Endothelial cell of umbilical vein (primary cell): ENCODE measurements at regions not wholly inside any gene's neighbourhood (a gene's known extent, or its start where the extent isn't known, plus 50 kb on each side); places are given as distances from the start of the nearest gene placed in this dataset.

ENCODE experiments used
- BruUV-seq: library from RNA; stranded (reverse); fragments of 400-500 nt; replicated peaks from 2 replicates; lab custom pipeline; 2021; lab: Mats Ljungman, UMichigan
- CTCF ChIA-PET: fragments of 300-600, 350-600 bp; sonication (Branson Sonifier 250); formaldehyde crosslinking; loops from one replicate; lab custom pipeline; 2021; ENCODE audit warnings: antibody characterized with exemption, inconsistent platforms; lab: Charles Lee
- POLR2A ChIA-PET: fragments of 300-600, 350-600 bp; sonication (Branson Sonifier 250); formaldehyde crosslinking; loops from one replicate; lab custom pipeline; 2021; ENCODE audit warnings: antibody characterized with exemption, inconsistent platforms; lab: Charles Lee
- DNase-seq: peaks from one replicate; pipeline ENCODE4 v3.0.0-alpha.2; 2011; ENCODE audit warnings: low read depth, low spot score
- FAIRE-seq: peaks from 2 replicates; lab custom pipeline; 2011; peaks lifted over from hg19 to GRCh38; lab: Jason Lieb, UNC
- H2AFZ ChIP-seq: 2 replicates; pipeline ENCODE4 v1.6.0; 2012; ENCODE audit warnings: low read depth, low read length, control low read depth, inconsistent platforms
- H3K27ac ChIP-seq: 2 replicates; pipeline ENCODE4 v1.5.1; 2011; ENCODE audit warnings: low read depth, mild to moderate bottlenecking, control low read depth, low read length, moderate library complexity; ENCODE audit not compliant: insufficient read depth
- H3K27me3 ChIP-seq, 2 experiments: 2 replicates each; pipeline versions ENCODE4 v1.6.0 to v1.6.1; 2011; ENCODE audit warnings: low read length in 2 of 2, mixed read lengths in 1 of 2; ENCODE audit not compliant: control insufficient read depth in 2 of 2, insufficient read depth in 2 of 2
- H3K36me3 ChIP-seq, 2 experiments: 2 replicates in 1 of 2; 3 replicates in 1 of 2; pipeline ENCODE4 v1.5.1; 2011; ENCODE audit warnings: low read length in 2 of 2, mild to moderate bottlenecking in 1 of 2, moderate library complexity in 1 of 2; ENCODE audit not compliant: control insufficient read depth in 2 of 2, insufficient read depth in 2 of 2; ENCODE audit errors: extremely low read depth in 1 of 2
- H3K4me1 ChIP-seq: 3 replicates; pipeline ENCODE4 v1.5.1; 2011; ENCODE audit warnings: mild to moderate bottlenecking, low read length; ENCODE audit not compliant: control insufficient read depth, insufficient read depth; ENCODE audit errors: extremely low read depth
- H3K4me2 ChIP-seq: 2 replicates; pipeline ENCODE4 v1.6.1; 2011; ENCODE audit warnings: low read length, control low read depth, mixed read lengths; ENCODE audit not compliant: insufficient read depth
- H3K4me3 ChIP-seq, 3 experiments: fragments of 200-600 bp in 1 of 3; sonication (generic), shearing (Covaris generic) in 1 of 3; replicated peaks in 1 of 3; 2 replicates each; pipeline ENCODE4 v1.5.1; 2011 to 2016; ENCODE audit warnings: control low read depth in 3 of 3, low read length in 3 of 3, mild to moderate bottlenecking in 2 of 3, inconsistent platforms in 1 of 3, low read depth in 1 of 3, moderate library complexity in 1 of 3; ENCODE audit not compliant: insufficient read depth in 1 of 3
- H3K79me2 ChIP-seq: 2 replicates; pipeline ENCODE4 v1.6.0; 2012; ENCODE audit warnings: low read length, inconsistent platforms; ENCODE audit not compliant: control insufficient read depth, insufficient read depth
- H3K9ac ChIP-seq: replicated peaks from 2 replicates; pipeline ENCODE3; 2011; ENCODE audit warnings: low read length, control low read depth; ENCODE audit not compliant: insufficient read depth; ENCODE audit errors: extremely low read depth
- H3K9me1 ChIP-seq: replicated peaks from 3 replicates; pipeline ENCODE4 v1.6.0; 2011; ENCODE audit warnings: mild to moderate bottlenecking, low read length; ENCODE audit not compliant: control insufficient read depth, insufficient read depth; ENCODE audit errors: extremely low read depth
- H3K9me3 ChIP-seq: replicated peaks from 2 replicates; pipeline ENCODE4 v1.5.1; 2012; ENCODE audit warnings: low read length, inconsistent platforms; ENCODE audit not compliant: control insufficient read depth, insufficient read depth
- H4K20me1 ChIP-seq: replicated peaks from 2 replicates; pipeline ENCODE3; 2011; ENCODE audit warnings: mild to moderate bottlenecking, low read length; ENCODE audit not compliant: control insufficient read depth, insufficient read depth; ENCODE audit errors: extremely low read depth
- CTCF ChIP-seq, 2 donors: IDR thresholded peaks; 1 replicate in 1 of 2; 2 replicates in 1 of 2; pipeline ENCODE4 v1.5.1; 2011; ENCODE audit warnings: low read length in 2 of 2, mild to moderate bottlenecking in 2 of 2, moderate library complexity in 2 of 2, control low read depth in 1 of 2, inconsistent platforms in 1 of 2, low read depth in 1 of 2; ENCODE audit not compliant: insufficient read depth in 1 of 2; ENCODE audit errors: extremely low read depth in 1 of 2
- FOS ChIP-seq: IDR thresholded peaks from 2 replicates; pipeline ENCODE4 v1.6.1; 2011; ENCODE audit warnings: mild to moderate bottlenecking, low read length, moderate library complexity, borderline replicate concordance; ENCODE audit not compliant: insufficient read depth
- GATA2 ChIP-seq: IDR thresholded peaks from 2 replicates; pipeline ENCODE4 v1.7.0; 2011; ENCODE audit warnings: low read depth, mild to moderate bottlenecking, moderate library complexity, mixed read lengths, low read length; ENCODE audit not compliant: insufficient read length, insufficient read depth
- JUN ChIP-seq: IDR thresholded peaks from 2 replicates; pipeline ENCODE4 v1.6.1; 2011; ENCODE audit warnings: borderline replicate concordance, low read depth; ENCODE audit not compliant: insufficient read length, insufficient read depth
- POLR2AphosphoS5 ChIP-seq: IDR thresholded peaks from 2 replicates; pipeline ENCODE4 v1.6.1; 2012; ENCODE audit warnings: low read depth, mild to moderate bottlenecking, control low read depth, low read length, moderate library complexity; ENCODE audit not compliant: insufficient read depth
- dilution Hi-C: fragments of 300-500 bp; cut with MboI; formaldehyde crosslinking; loops from one replicate; pipeline ENCODE4 v1.15.0; 2019; ENCODE audit warnings: low sequenced_read_pairs; ENCODE audit not compliant: extremely low pct_ligation_motif_present
- intact Hi-C: fragments of 100-400 bp; cut with micrococcal nuclease; formaldehyde crosslinking; loops from one replicate; pipeline ENCODE4 v1.10.0; 2022

DNA sequence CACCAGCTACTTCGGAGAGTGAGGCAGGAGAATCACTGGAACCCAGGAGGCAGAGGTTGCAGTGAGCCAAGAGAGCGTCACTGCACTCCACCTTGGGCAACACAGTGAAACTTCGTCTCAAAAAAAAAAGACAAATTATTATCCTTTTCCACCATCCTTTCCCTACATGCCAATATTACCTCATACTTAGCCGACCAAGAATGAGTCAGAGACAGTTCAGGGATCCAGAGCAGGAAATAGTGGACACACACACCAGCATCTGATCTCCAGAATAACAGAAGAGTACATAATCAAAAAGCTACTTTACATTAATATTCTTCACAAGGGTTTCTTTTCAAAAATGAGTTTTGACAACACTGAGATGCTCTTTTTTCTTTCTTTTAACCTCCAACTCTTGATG is 185.4 kb downstream of the KDM5D start:
- CTCF ChIA-PET, result no interaction called here
- no peaks in the 10 kb centered on the region for H3K4me1 ChIP-seq
- peak; percentile 52 for FAIRE-seq
- TF ChIP-seq JUN (no peak), GATA2 (no peak), CTCF (IDR thresholded peaks at IDR 0.05; ENCODE audit: extremely low read depth in 1 of 2, insufficient read depth in 1 of 2, low read depth in 1 of 2, low read length in 2 of 2) (no peak), POLR2AphosphoS5 (no peak), FOS (no peak)
- H3K9me1 ChIP-seq, result no peaks in the 10 kb centered on the region
- no peaks in the 10 kb centered on the region for H3K36me3 ChIP-seq
- no peak overlapping the region for H3K9ac ChIP-seq
- POLR2A ChIA-PET, result no interaction called here
- dilution Hi-C loops, result no loop called here
- no peak overlapping the region for H3K4me2 ChIP-seq
- no peaks in the 10 kb centered on the region for H3K9me3 ChIP-seq
- intact Hi-C loops, result no loop called here
- no peak for DNase-seq
- no peaks in the 10 kb centered on the region for H4K20me1 ChIP-seq
- H3K27me3 ChIP-seq, result no peaks in the 10 kb centered on the region
- no peaks in the 10 kb centered on the region for H3K79me2 ChIP-seq
- H3K4me3 ChIP-seq, result no peak overlapping the region
- H2AFZ ChIP-seq, result no peak overlapping the region
- no peak overlapping the region for H3K27ac ChIP-seq
- BruUV-seq, result no TSS peak
